HS-5 (cell line): ENCODE measurements at regions not wholly inside any gene's neighbourhood (a gene's known extent, or its start where the extent isn't known, plus 50 kb on each side); places are given as distances from the start of the nearest gene placed in this dataset.
"Not testable (repeated sequence)": the region's sequence is repeated elsewhere in the genome, so short reads cannot be mapped to it uniquely, and the experiment has no call there.

Source experiments
- DNase-seq: peaks from one replicate; pipeline ENCODE4 v3.0.0-alpha.2; 2012; ENCODE audit warnings: low read depth

GRCh38 chr12:5310151-5310550, 121.8 kb upstream of the NTF3 start:
- no peak for DNase-seq

- no peak for DNase-seq
Observed at GRCh38 chr12:5317556-5317955, 114.4 kb upstream of the NTF3 start.

GRCh38 chr12:5318874-5319273, 113.0 kb upstream of the NTF3 start:
- DNase-seq, result peak; percentile 58

- DNase-seq, result no peak
Observed at GRCh38 chr12:5328669-5329517, 103.0 kb upstream of the NTF3 start.

- DNase-seq, result no peak
Observed at GRCh38 chr12:5332551-5332950, 99.4 kb upstream of the NTF3 start.

- DNase-seq, result no peak
Observed at GRCh38 chr12:5333096-5333495, 98.8 kb upstream of the NTF3 start.

GRCh38 chr12:5335069-5335468, 96.8 kb upstream of the NTF3 start:
- DNase-seq, result peak; percentile 28

GRCh38 chr12:5341086-5341485, 90.8 kb upstream of the NTF3 start:
- not testable (repeated sequence) for DNase-seq

GRCh38 chr12:5343711-5344110, 88.2 kb upstream of the NTF3 start:
- DNase-seq, result no peak

- no peak for DNase-seq
Observed at GRCh38 chr12:5344131-5344530, 87.8 kb upstream of the NTF3 start.

GRCh38 chr12:5345534-5345933, 86.4 kb upstream of the NTF3 start:
- DNase-seq, result no peak

GRCh38 chr12:5348057-5348456, 83.9 kb upstream of the NTF3 start:
- no peak for DNase-seq

GRCh38 chr12:5348491-5348890, 83.4 kb upstream of the NTF3 start:
- no peak for DNase-seq

GRCh38 chr12:5364036-5364770, 67.7 kb upstream of the NTF3 start:
- no peak for DNase-seq

- no peak for DNase-seq
Observed at GRCh38 chr12:5369298-5369697, 62.6 kb upstream of the NTF3 start.

- DNase-seq, result no peak
Observed at GRCh38 chr12:5371631-5372030, 60.3 kb upstream of the NTF3 start.

- no peak for DNase-seq
Observed at GRCh38 chr12:5374713-5375112, 57.2 kb upstream of the NTF3 start.

GRCh38 chr12:5375547-5376295, 56.2 kb upstream of the NTF3 start:
- DNase-seq, result no peak

GRCh38 chr12:5376591-5377207, 55.2 kb upstream of the NTF3 start:
- DNase-seq, result no peak

- DNase-seq, result no peak
Observed at GRCh38 chr12:5377997-5378592, 53.8 kb upstream of the NTF3 start.

- DNase-seq, result no peak
Observed at GRCh38 chr12:5379749-5380496, 52.0 kb upstream of the NTF3 start.
